ENCODE measurements at regions not wholly inside any gene's neighbourhood (a gene's known extent, or its start where the extent isn't known, plus 50 kb on each side); places are given as distances from the start of the nearest gene placed in this dataset.

- Mint-ChIP-seq H3K4me1 (ENCODE audit: low read depth) (no peaks in the 10 kb centered on the region), H3K4me3 (ENCODE audit: low read depth) (no peak overlapping the region), H3K9me3 (no peaks in the 10 kb centered on the region), H3K27me3 (ENCODE audit: low read depth) (no peaks in the 10 kb centered on the region), H3K36me3 (ENCODE audit: low read depth) (no peaks in the 10 kb centered on the region), H3K27ac (no peak overlapping the region)
- intact Hi-C loops (cut with micrococcal nuclease): no loop called here
- DNase-seq (ENCODE audit: low spot score): no peak
These were observed 1210.4 kb upstream of the ACVR2A start for GRCh38 chr2:146634230-146635097.

GRCh38 chr2:146633159-146633558 lies 1211.7 kb upstream of the ACVR2A start:
- no peaks in the 10 kb centered on the region for H3K36me3 Mint-ChIP-seq (ENCODE audit: low read depth)
- no peaks in the 10 kb centered on the region for H3K4me1 Mint-ChIP-seq (ENCODE audit: low read depth)
- DNase-seq (ENCODE audit: low spot score): no peak
- no peak overlapping the region for H3K4me3 Mint-ChIP-seq (ENCODE audit: low read depth)
- no peaks in the 10 kb centered on the region for H3K9me3 Mint-ChIP-seq
- intact Hi-C loops (cut with micrococcal nuclease): no loop called here
- no peak overlapping the region for H3K27ac Mint-ChIP-seq
- H3K27me3 Mint-ChIP-seq (ENCODE audit: low read depth): no peaks in the 10 kb centered on the region

DNA sequence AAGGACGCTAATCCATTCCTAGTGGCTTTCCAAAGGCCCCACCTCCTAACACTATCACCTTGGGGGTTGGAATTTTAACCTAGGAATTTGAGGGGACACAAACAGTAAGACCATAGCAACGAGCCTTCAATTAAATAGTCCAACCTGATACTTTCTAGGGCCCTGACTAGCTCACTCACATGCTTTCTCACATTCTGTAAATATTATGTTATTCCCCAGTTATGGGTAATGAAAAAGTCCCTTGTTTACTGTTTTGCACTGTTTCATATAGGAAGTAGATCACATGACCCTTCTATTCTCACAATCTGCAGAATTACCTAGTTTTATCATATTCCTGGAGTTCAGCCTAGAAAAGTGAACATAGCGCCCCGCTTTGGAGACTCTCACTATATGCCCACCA lies 1212.1 kb upstream of the ACVR2A start:
- intact Hi-C loops (cut with micrococcal nuclease): no loop called here
- H3K27me3 Mint-ChIP-seq (ENCODE audit: low read depth): no peaks in the 10 kb centered on the region
- no peak overlapping the region for H3K27ac Mint-ChIP-seq
- no peaks in the 10 kb centered on the region for H3K9me3 Mint-ChIP-seq
- H3K36me3 Mint-ChIP-seq (ENCODE audit: low read depth): no peaks in the 10 kb centered on the region
- H3K4me1 Mint-ChIP-seq (ENCODE audit: low read depth): no peaks in the 10 kb centered on the region
- no peak for DNase-seq (ENCODE audit: low spot score)
- H3K4me3 Mint-ChIP-seq (ENCODE audit: low read depth): no peak overlapping the region

GRCh38 chr2:146624430-146625160 lies 1220.2 kb upstream of the ACVR2A start:
- DNase-seq (ENCODE audit: low spot score): no peak
- no peaks in the 10 kb centered on the region for H3K4me1 Mint-ChIP-seq (ENCODE audit: low read depth)
- intact Hi-C loops (cut with micrococcal nuclease): no loop called here
- H3K9me3 Mint-ChIP-seq: no peaks in the 10 kb centered on the region
- H3K27ac Mint-ChIP-seq: no peak overlapping the region
- no peak overlapping the region for H3K4me3 Mint-ChIP-seq (ENCODE audit: low read depth)
- no peaks in the 10 kb centered on the region for H3K27me3 Mint-ChIP-seq (ENCODE audit: low read depth)
- no peaks in the 10 kb centered on the region for H3K36me3 Mint-ChIP-seq (ENCODE audit: low read depth)

GRCh38 chr2:146623771-146624170 lies 1221.1 kb upstream of the ACVR2A start:
- Mint-ChIP-seq H3K4me1 (ENCODE audit: low read depth) (no peaks in the 10 kb centered on the region), H3K27ac (no peak overlapping the region), H3K27me3 (ENCODE audit: low read depth) (no peaks in the 10 kb centered on the region), H3K9me3 (peaks cover 3% of the 10 kb centered on the region), H3K4me3 (ENCODE audit: low read depth) (no peak overlapping the region), H3K36me3 (ENCODE audit: low read depth) (no peaks in the 10 kb centered on the region)
- intact Hi-C loops (cut with micrococcal nuclease): no loop called here
- DNase-seq (ENCODE audit: low spot score): no peak

DNA sequence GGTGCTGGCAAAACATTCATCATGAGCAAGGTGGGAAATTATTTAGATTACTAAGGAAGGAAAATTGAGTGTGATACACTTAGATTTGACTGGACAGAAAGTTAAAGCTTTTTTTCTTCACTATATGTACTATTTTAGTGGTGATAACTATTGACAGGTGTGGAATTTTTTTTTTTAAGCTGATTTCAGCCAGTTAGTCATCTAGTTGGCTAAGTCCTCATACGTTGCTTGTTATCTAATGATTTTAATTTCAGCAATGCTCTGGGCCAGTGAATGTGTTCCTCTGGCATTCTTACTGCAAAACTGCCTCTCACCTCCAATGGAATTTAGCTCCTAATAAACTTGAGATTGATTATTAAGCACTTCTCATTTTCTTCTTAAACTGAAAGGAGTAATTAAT lies 1223.2 kb upstream of the ACVR2A start:
- H3K27me3 Mint-ChIP-seq (ENCODE audit: low read depth): no peaks in the 10 kb centered on the region
- H3K27ac Mint-ChIP-seq: no peak overlapping the region
- no peak for DNase-seq (ENCODE audit: low spot score)
- intact Hi-C loops (cut with micrococcal nuclease): no loop called here
- H3K36me3 Mint-ChIP-seq (ENCODE audit: low read depth): no peaks in the 10 kb centered on the region
- H3K9me3 Mint-ChIP-seq: peaks cover 3% of the 10 kb centered on the region
- H3K4me1 Mint-ChIP-seq (ENCODE audit: low read depth): no peaks in the 10 kb centered on the region
- no peak overlapping the region for H3K4me3 Mint-ChIP-seq (ENCODE audit: low read depth)

GRCh38 chr2:146615778-146616177 lies 1229.1 kb upstream of the ACVR2A start:
- no peak overlapping the region for H3K4me3 Mint-ChIP-seq (ENCODE audit: low read depth)
- H3K4me1 Mint-ChIP-seq (ENCODE audit: low read depth): no peaks in the 10 kb centered on the region
- H3K27me3 Mint-ChIP-seq (ENCODE audit: low read depth): no peaks in the 10 kb centered on the region
- no peak for DNase-seq (ENCODE audit: low spot score)
- intact Hi-C loops (cut with micrococcal nuclease): no loop called here
- H3K27ac Mint-ChIP-seq: no peak overlapping the region
- H3K36me3 Mint-ChIP-seq (ENCODE audit: low read depth): no peaks in the 10 kb centered on the region
- H3K9me3 Mint-ChIP-seq: peaks cover 18% of the 10 kb centered on the region

GRCh38 chr2:146608490-146608889 lies 1236.3 kb upstream of the ACVR2A start:
- no peaks in the 10 kb centered on the region for H3K27me3 Mint-ChIP-seq (ENCODE audit: low read depth)
- H3K9me3 Mint-ChIP-seq: peaks cover 4% of the 10 kb centered on the region
- H3K4me3 Mint-ChIP-seq (ENCODE audit: low read depth): no peak overlapping the region
- intact Hi-C loops (cut with micrococcal nuclease): no loop called here
- H3K36me3 Mint-ChIP-seq (ENCODE audit: low read depth): no peaks in the 10 kb centered on the region
- DNase-seq (ENCODE audit: low spot score): no peak
- no peak overlapping the region for H3K27ac Mint-ChIP-seq
- H3K4me1 Mint-ChIP-seq (ENCODE audit: low read depth): no peaks in the 10 kb centered on the region

DNA sequence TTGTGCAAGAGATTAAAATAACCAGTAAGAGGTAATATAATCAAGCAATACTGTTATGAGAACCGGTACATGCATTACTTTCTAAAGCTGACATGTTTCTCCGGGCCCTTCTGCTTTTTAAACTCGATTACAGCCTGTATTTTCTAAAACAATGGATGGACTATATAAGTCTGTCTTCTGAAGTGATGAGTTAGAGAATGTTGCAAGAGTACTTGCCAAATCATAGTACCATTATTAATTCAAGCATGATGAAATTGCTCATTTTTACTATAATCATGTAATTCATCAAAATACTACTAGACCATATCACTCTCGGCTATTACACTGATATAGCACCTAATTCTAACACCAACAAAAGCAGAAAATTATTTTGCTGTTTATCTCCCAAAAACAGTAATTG lies 1240.3 kb upstream of the ACVR2A start:
- no peak for DNase-seq (ENCODE audit: low spot score)
- no peaks in the 10 kb centered on the region for H3K36me3 Mint-ChIP-seq (ENCODE audit: low read depth)
- H3K9me3 Mint-ChIP-seq: peaks cover 4% of the 10 kb centered on the region
- intact Hi-C loops (cut with micrococcal nuclease): no loop called here
- H3K27ac Mint-ChIP-seq: no peak overlapping the region
- H3K4me3 Mint-ChIP-seq (ENCODE audit: low read depth): no peak overlapping the region
- H3K4me1 Mint-ChIP-seq (ENCODE audit: low read depth): no peaks in the 10 kb centered on the region
- H3K27me3 Mint-ChIP-seq (ENCODE audit: low read depth): no peaks in the 10 kb centered on the region

- intact Hi-C loops (cut with micrococcal nuclease): no loop called here
- H3K27ac Mint-ChIP-seq: no peak overlapping the region
- no peaks in the 10 kb centered on the region for H3K27me3 Mint-ChIP-seq (ENCODE audit: low read depth)
- H3K36me3 Mint-ChIP-seq (ENCODE audit: low read depth): no peaks in the 10 kb centered on the region
- no peak overlapping the region for H3K4me3 Mint-ChIP-seq (ENCODE audit: low read depth)
- H3K9me3 Mint-ChIP-seq: peaks cover 8% of the 10 kb centered on the region
- H3K4me1 Mint-ChIP-seq (ENCODE audit: low read depth): no peaks in the 10 kb centered on the region
- no peak for DNase-seq (ENCODE audit: low spot score)
These were observed 1242.0 kb upstream of the ACVR2A start for GRCh38 chr2:146602856-146603255.

GRCh38 chr2:146602383-146602782 lies 1242.4 kb upstream of the ACVR2A start:
- Mint-ChIP-seq H3K27ac (no peak overlapping the region), H3K4me3 (ENCODE audit: low read depth) (no peak overlapping the region), H3K27me3 (ENCODE audit: low read depth) (no peaks in the 10 kb centered on the region), H3K36me3 (ENCODE audit: low read depth) (no peaks in the 10 kb centered on the region), H3K4me1 (ENCODE audit: low read depth) (no peaks in the 10 kb centered on the region), H3K9me3 (peaks cover 8% of the 10 kb centered on the region)
- intact Hi-C loops (cut with micrococcal nuclease): no loop called here
- DNase-seq (ENCODE audit: low spot score): no peak

GRCh38 chr2:146598791-146599190 lies 1246.0 kb upstream of the ACVR2A start:
- no peak for DNase-seq (ENCODE audit: low spot score)
- H3K9me3 Mint-ChIP-seq: peaks cover 4% of the 10 kb centered on the region
- no peaks in the 10 kb centered on the region for H3K27me3 Mint-ChIP-seq (ENCODE audit: low read depth)
- H3K4me1 Mint-ChIP-seq (ENCODE audit: low read depth): no peaks in the 10 kb centered on the region
- no peaks in the 10 kb centered on the region for H3K36me3 Mint-ChIP-seq (ENCODE audit: low read depth)
- no peak overlapping the region for H3K27ac Mint-ChIP-seq
- intact Hi-C loops (cut with micrococcal nuclease): no loop called here
- H3K4me3 Mint-ChIP-seq (ENCODE audit: low read depth): no peak overlapping the region

- Mint-ChIP-seq H3K27ac (no peak overlapping the region), H3K36me3 (ENCODE audit: low read depth) (no peaks in the 10 kb centered on the region), H3K4me3 (ENCODE audit: low read depth) (no peak overlapping the region), H3K9me3 (peaks cover 4% of the 10 kb centered on the region), H3K4me1 (ENCODE audit: low read depth) (no peaks in the 10 kb centered on the region), H3K27me3 (ENCODE audit: low read depth) (no peaks in the 10 kb centered on the region)
- intact Hi-C loops (cut with micrococcal nuclease): no loop called here
- no peak for DNase-seq (ENCODE audit: low spot score)
These were observed 1247.5 kb upstream of the ACVR2A start for GRCh38 chr2:146597291-146597690.
